Naive thymus-derived CD8-positive, alpha-beta T cell (primary cell): ENCODE measurements at regions not wholly inside any gene's neighbourhood (a gene's known extent, or its start where the extent isn't known, plus 50 kb on each side); places are given as distances from the start of the nearest gene placed in this dataset.
"Not testable (repeated sequence)": the region's sequence is repeated elsewhere in the genome, so short reads cannot be mapped to it uniquely, and the experiment has no call there.

Experiments
- ATAC-seq, 2 donors: fragments of 150-1000 bp; cut with Tn5 transposase in 1 of 2; sonication (Bioruptor Pico), chemical (Tn5 transposase) in 1 of 2; 1 replicate in 1 of 2; 2 replicates in 1 of 2; pipeline ENCODE4 v1.10.0; 2021; ENCODE audit warnings: mild to moderate bottlenecking in 2 of 2, moderate library complexity in 2 of 2
- POLR2A ChIA-PET: fragments of 350-600 bp; sonication (Branson Sonifier 250); formaldehyde crosslinking; loops from one replicate; lab custom pipeline; 2021; ENCODE audit warnings: antibody characterized with exemption; lab: Charles Lee
- DNase-seq, 10 donors: peaks; one replicate each; pipeline versions ENCODE4 v3.0.0 to v3.0.0-alpha.2; 2020 to 2022
- H3K27ac Mint-ChIP-seq, 10 donors: one replicate each; pipeline ENCODE4 v1.8.0; 2020 to 2022; ENCODE audit warnings: mild to moderate bottlenecking in 10 of 10, mixed read lengths in 10 of 10, moderate library complexity in 4 of 10, inconsistent platforms in 1 of 10
- H3K27me3 Mint-ChIP-seq, 5 donors: one replicate each; pipeline ENCODE4 v1.8.0; 2021 to 2022; ENCODE audit warnings: mixed read lengths in 5 of 5
- H3K36me3 Mint-ChIP-seq, 3 donors: one replicate each; pipeline ENCODE4 v1.8.0; 2020 to 2022; ENCODE audit warnings: mixed read lengths in 3 of 3, mild to moderate bottlenecking in 2 of 3, inconsistent platforms in 1 of 3
- H3K4me1 Mint-ChIP-seq, 4 donors: one replicate each; pipeline ENCODE4 v1.8.0; 2021 to 2022; ENCODE audit warnings: mixed read lengths in 4 of 4
- H3K4me3 Mint-ChIP-seq, 10 donors: one replicate each; pipeline ENCODE4 v1.8.0; 2020 to 2022; ENCODE audit warnings: mild to moderate bottlenecking in 10 of 10, mixed read lengths in 10 of 10, moderate library complexity in 6 of 10, inconsistent platforms in 1 of 10
- H3K9me3 Mint-ChIP-seq, 9 donors: one replicate each; pipeline ENCODE4 v1.8.0; 2020 to 2022; ENCODE audit warnings: mixed read lengths in 9 of 9, mild to moderate bottlenecking in 3 of 9, inconsistent platforms in 1 of 9, moderate library complexity in 1 of 9

DNA sequence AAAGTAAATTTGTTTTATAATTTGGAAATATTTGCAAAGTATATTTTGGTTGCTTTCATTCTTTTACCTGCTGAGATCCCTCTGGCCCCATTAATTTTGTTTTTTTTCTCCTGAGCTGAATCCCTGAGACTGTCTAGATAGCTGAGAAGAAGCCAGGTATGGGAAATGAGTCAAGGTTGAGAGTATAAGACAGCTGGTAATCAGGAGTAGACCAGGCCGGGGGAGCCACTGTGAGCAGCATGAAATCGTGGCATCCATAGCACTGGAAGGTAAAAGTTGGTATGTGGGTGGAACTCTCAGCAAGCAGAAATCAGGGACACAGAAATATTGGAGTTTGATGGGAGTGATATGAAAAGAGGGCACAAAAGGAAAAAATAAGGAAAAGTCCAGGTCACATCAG lies 164.5 kb downstream of the FHIP1A start:
- peaks cover 0 to 4% (median under 1%) of the 10 kb centered on the region in 3 donors for H3K36me3 Mint-ChIP-seq
- H3K4me1 Mint-ChIP-seq = no peaks in the 10 kb centered on the region
- POLR2A ChIA-PET = no interaction called here
- no peaks in the 10 kb centered on the region for H3K9me3 Mint-ChIP-seq
- H3K27ac Mint-ChIP-seq = no peak overlapping the region
- ATAC-seq = no peak
- DNase-seq = no peak
- H3K27me3 Mint-ChIP-seq = peaks cover 9 to 33% (median 10%) of the 10 kb centered on the region in 5 donors
- H3K4me3 Mint-ChIP-seq = no peak overlapping the region

DNA sequence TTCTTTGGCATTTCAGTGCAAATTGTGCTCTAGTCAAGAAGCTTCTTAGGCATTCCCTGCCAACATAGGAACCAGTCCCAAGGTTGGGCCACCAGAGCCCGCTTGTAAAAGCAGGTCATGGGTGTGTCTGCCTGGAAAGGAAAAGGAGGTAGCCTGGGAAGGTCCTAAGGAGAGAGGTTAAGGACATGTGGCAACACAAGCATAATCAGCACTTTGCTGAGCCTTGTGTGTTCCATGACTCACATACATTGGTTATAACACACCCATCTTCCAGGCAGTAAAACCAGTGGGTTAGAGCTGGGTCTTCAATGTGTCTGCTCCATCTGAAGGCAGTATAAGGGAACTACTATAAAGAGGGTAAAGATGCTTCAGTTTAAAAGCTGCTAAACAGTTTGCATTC lies 165.0 kb downstream of the FHIP1A start:
- no peak for DNase-seq
- ATAC-seq = no peak
- H3K27ac Mint-ChIP-seq = no peak overlapping the region
- POLR2A ChIA-PET = no interaction called here
- H3K27me3 Mint-ChIP-seq = peaks cover 4 to 28% (median 5%) of the 10 kb centered on the region in 5 donors
- H3K36me3 Mint-ChIP-seq = no peaks in the 10 kb centered on the region
- no peaks in the 10 kb centered on the region for H3K4me1 Mint-ChIP-seq
- H3K4me3 Mint-ChIP-seq = no peak overlapping the region
- H3K9me3 Mint-ChIP-seq = no peaks in the 10 kb centered on the region

DNA sequence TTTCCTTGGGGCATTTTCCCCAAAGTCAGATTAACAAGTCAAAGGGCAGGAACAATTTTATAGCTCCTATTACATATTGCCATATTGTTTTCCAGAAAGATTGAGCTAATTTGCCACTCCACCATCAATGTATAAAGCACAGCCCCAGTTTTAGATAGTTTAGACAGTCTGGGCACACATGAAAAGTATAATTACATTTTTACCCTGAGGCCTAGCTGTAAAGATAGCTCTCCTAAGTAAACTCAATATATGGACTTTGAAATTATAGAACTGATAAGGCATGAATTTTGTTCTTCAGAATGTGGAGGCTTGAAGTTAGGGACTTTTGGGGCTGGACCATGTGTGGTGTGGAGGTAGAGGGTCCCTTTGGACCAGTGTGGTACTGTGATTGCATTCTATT lies 166.0 kb downstream of the FHIP1A start:
- H3K27ac Mint-ChIP-seq = no peak overlapping the region
- H3K9me3 Mint-ChIP-seq = no peaks in the 10 kb centered on the region
- POLR2A ChIA-PET = no interaction called here
- no peaks in the 10 kb centered on the region for H3K4me1 Mint-ChIP-seq
- H3K27me3 Mint-ChIP-seq = peaks cover 3 to 21% (median 5%) of the 10 kb centered on the region in 5 donors
- H3K4me3 Mint-ChIP-seq = no peak overlapping the region
- DNase-seq = no peak
- H3K36me3 Mint-ChIP-seq = no peaks in the 10 kb centered on the region
- ATAC-seq = no peak

DNA sequence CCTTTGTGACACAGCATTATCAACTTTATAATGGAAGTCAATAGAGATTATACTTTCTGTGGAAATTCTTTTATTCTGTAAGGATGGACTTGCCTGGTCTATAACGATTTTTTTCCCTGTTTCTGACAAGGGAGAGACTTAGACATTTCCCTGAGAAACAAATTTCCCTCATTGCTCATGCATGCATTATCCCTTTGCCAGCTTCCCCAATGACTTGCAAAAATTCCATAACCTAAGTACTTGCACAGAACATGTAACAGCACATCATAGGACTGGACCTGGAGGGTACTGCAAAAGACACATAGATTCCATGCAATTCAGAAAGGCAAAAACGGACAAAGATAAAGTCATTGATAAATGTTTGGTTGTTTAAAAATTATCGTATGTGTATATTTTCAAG lies 166.7 kb downstream of the FHIP1A start:
- Mint-ChIP-seq H3K4me3 (no peak overlapping the region), H3K27me3 (peaks cover 0 to 15% (median 2%) of the 10 kb centered on the region in 5 donors), H3K27ac (no peak overlapping the region), H3K36me3 (no peaks in the 10 kb centered on the region), H3K4me1 (no peaks in the 10 kb centered on the region), H3K9me3 (no peaks in the 10 kb centered on the region)
- POLR2A ChIA-PET = no interaction called here
- ATAC-seq (no peak), DNase-seq (no peak)

DNA sequence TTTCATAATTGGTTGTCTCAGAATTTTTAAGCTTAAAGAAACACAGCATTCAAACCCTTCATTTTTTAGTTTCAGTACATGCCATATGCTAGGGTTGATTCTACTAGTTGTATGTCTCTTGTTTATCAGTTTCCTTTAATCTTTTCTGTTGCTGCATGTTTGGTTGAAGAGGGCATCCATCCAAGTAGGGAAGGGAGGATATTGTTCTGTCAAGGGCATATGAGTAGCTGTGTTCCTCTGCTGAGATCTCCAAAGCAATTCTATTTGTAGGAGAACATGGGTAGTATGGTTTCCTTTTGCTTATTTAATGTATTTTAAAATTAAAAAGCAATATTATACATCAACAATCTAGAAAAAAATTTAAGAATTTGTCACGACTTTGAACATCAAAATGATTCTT lies 167.7 kb downstream of the FHIP1A start:
- Mint-ChIP-seq H3K4me1 (no peaks in the 10 kb centered on the region), H3K36me3 (no peaks in the 10 kb centered on the region), H3K4me3 (no peak overlapping the region), H3K27me3 (peaks cover 0 to 10% (median 3%) of the 10 kb centered on the region in 5 donors), H3K9me3 (no peaks in the 10 kb centered on the region), H3K27ac (no peak overlapping the region)
- no peak for ATAC-seq
- no peak for DNase-seq
- POLR2A ChIA-PET = no interaction called here

DNA sequence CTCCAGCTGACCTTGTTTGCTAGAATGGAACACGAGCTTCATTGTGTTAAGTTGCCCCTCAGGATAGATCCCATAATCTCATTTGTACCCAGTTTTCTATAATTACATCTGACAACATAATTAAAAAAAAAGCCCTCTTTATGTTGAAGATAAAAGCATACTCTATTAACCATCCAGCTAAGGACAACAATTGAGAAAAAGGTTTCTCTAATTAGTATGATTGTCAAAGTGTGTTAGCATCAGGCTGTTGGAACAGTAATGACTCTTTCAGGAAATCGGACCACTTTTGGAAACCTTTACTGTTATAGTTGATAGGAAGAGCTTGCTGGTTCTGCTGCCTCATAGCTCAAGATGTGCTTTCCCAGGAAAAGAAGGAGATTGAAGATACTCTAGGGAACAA lies 172.6 kb downstream of the FHIP1A start:
- Mint-ChIP-seq H3K27ac (no peak overlapping the region), H3K4me1 (no peaks in the 10 kb centered on the region), H3K27me3 (peaks cover 4 to 10% (median 8%) of the 10 kb centered on the region in 5 donors), H3K36me3 (no peaks in the 10 kb centered on the region), H3K9me3 (no peaks in the 10 kb centered on the region), H3K4me3 (no peak overlapping the region)
- POLR2A ChIA-PET = no interaction called here
- DNase-seq (no peak), ATAC-seq (no peak)

DNA sequence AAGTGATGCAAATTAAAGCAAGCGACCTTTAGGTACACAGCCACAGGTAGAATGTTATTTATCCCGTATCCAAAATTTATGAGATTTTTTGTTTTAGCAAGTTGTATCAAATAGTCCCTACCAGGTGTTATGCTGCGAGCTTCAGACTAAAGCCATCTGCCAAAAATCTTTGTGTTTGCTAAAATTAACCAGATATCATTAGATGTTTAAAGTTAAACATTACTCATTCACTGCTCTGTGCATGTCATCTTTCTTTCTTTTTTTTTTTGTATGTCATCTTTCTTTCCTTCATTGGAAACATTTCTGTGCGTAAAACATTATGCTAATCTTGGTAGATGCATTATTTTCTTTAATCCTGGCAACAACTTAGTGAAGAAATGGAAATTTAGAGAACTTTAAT lies 173.1 kb downstream of the FHIP1A start:
- H3K9me3 Mint-ChIP-seq = no peaks in the 10 kb centered on the region
- POLR2A ChIA-PET = no interaction called here
- H3K36me3 Mint-ChIP-seq = no peaks in the 10 kb centered on the region
- H3K4me3 Mint-ChIP-seq = no peak overlapping the region
- DNase-seq = no peak
- ATAC-seq = no peak
- no peak overlapping the region for H3K27ac Mint-ChIP-seq
- peaks cover 4 to 10% (median 8%) of the 10 kb centered on the region in 5 donors for H3K27me3 Mint-ChIP-seq
- no peaks in the 10 kb centered on the region for H3K4me1 Mint-ChIP-seq

DNA sequence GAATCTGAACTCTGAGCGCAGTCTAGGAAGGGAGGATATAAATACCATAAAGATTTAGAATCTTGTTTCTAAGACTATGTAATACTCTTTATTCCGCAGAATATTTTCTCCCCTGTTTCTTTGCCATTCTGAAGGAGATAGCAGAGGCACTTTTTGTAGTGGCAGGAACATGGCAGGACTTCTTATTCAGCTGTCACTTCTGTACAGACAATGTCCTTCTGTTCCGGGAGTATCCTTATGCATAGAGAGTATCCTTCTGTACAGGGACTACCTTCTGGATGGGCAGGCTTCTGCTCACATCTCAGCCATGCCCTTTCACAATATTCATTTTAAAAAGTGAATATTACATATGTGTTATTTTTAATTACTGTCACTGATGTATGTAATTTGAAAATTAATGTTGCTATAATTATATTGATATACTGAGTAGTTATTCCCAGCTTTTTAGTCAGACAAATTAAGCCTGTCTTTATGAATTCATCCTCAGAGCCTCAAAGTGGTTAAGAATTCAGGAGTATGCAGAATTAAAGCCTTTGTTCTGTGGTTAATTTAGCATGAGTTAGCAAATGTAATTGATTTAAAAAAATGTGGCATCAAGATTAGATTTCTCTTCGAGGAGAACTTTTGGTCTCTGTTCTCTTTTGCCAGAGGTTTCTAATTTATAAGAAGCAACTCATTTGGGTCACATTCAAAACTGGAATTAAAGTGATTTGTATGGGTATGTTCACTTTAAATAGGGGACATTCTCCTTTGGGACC lies 174.4 kb downstream of the FHIP1A start:
- H3K4me1 Mint-ChIP-seq = no peaks in the 10 kb centered on the region
- H3K36me3 Mint-ChIP-seq = no peaks in the 10 kb centered on the region
- H3K27ac Mint-ChIP-seq = no peak overlapping the region
- peaks cover 0 to 8% (median 6%) of the 10 kb centered on the region in 5 donors for H3K27me3 Mint-ChIP-seq
- ATAC-seq (no peak), DNase-seq (no peak)
- H3K9me3 Mint-ChIP-seq = no peaks in the 10 kb centered on the region
- POLR2A ChIA-PET = no interaction called here
- H3K4me3 Mint-ChIP-seq = no peak overlapping the region

DNA sequence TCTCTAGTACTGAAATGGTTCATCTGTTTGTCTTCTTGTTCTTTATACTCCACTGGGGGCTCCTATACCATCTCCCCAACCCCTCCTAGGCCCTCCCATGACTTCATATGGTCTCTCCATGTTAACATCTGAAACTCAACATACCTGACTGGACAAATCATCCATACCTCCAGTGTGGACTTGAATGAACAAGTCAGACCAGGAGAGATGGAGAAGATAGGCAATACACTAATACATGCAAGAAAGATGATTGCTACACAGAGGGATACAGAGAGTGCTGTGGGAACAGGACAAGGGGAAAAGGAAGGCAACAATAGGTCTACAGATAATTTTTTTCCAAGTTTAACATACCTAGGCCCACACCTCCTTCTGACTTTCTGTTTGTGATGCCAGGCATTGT lies 175.1 kb downstream of the FHIP1A start:
- H3K9me3 Mint-ChIP-seq = no peaks in the 10 kb centered on the region
- no peaks in the 10 kb centered on the region for H3K36me3 Mint-ChIP-seq
- peaks cover 0 to 8% (median 6%) of the 10 kb centered on the region in 5 donors for H3K27me3 Mint-ChIP-seq
- ATAC-seq (no peak), DNase-seq (no peak)
- POLR2A ChIA-PET = no interaction called here
- no peak overlapping the region for H3K4me3 Mint-ChIP-seq
- no peaks in the 10 kb centered on the region for H3K4me1 Mint-ChIP-seq
- H3K27ac Mint-ChIP-seq = no peak overlapping the region

DNA sequence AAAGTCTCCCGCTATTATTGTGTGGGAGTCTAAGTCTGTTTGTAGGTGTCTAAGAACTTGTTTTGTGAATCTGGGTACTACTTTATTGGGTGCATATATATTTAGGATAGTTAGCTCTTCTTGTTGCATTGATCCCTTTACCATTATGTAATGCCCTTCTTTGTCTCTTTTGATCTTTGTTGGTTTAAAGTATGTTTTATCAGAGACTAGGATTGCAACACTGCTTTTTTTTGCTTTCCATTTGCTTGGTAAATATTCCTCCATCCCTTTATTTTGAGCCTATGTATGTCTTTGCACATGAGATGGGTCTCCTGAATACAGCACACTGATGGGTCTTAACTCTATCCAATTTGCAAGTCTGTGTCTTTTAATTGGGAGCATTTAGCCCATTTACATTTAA lies 165.2 kb downstream of the GATB start:
- POLR2A ChIA-PET, H3K27me3 Mint-ChIP-seq, H3K4me1 Mint-ChIP-seq, DNase-seq, H3K27ac Mint-ChIP-seq, ATAC-seq, H3K4me3 Mint-ChIP-seq, H3K36me3 Mint-ChIP-seq, H3K9me3 Mint-ChIP-seq: not testable (repeated sequence)

DNA sequence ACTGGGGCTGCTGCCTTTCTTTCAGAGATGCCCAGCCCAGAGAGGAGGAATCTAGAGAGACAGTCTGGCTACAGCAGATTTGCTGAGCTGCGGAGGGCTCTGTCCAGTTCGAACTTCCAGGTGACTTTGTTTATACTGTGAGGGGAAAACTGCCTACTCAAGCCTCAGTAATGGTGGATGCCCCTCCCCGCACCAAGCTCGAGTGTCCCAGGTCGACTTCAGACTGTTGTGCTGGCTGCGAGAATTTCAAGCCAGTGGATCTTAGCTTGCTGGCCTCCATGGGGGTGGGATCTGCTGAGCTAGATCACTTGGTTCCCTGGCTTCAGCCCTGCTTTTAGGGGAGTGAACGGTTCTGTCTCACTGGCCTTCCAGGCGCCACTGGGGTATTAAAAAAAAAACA lies 163.1 kb downstream of the GATB start:
- DNase-seq, H3K9me3 Mint-ChIP-seq, H3K4me3 Mint-ChIP-seq, H3K27me3 Mint-ChIP-seq, H3K4me1 Mint-ChIP-seq, H3K27ac Mint-ChIP-seq, H3K36me3 Mint-ChIP-seq, ATAC-seq, POLR2A ChIA-PET: not testable (repeated sequence)

DNA sequence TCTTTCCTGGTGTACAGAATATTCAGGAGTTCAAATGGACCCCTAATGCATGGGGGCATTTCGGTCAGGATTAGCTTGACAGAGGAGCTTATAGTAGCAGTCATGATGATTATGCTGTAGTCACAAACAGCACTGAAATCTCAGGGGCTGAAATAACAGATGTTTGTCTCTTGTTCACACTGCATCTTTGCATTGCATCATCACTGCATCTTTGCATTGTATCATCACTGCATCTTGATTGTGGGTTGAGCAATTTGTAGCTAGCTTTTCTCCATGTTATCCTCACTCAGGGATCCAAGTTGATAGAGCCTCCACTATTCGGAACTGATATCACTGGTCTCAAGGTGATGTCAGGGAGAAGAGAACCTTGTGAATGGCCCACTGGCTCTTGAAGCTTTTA lies 160.9 kb downstream of the GATB start:
- DNase-seq (no peak), ATAC-seq (no peak)
- Mint-ChIP-seq H3K27ac (no peak overlapping the region), H3K4me1 (peaks cover 0 to 3% (median 0%) of the 10 kb centered on the region in 4 donors), H3K4me3 (no peak overlapping the region), H3K9me3 (no peaks in the 10 kb centered on the region), H3K27me3 (peaks cover 0 to 3% (median 0%) of the 10 kb centered on the region in 5 donors), H3K36me3 (no peaks in the 10 kb centered on the region)
- POLR2A ChIA-PET = no interaction called here

DNA sequence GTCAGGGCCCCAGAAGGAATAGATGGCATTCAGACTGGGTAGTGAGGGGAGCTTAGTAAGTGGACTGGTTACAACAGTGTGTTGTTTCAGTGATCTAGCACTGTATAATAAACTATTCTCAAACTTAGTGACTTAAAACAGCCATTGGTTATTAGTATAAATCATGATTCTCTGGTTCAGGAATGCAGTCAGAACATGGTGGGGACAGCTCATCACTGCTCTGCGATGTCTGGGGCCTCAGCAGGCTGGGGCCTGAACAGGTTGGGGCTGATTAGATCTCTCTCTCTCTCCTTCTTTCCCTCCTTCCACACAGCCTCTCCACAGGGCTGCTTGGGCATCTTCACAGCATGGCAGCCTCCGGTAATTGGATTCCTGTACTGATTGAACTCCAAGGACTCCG lies 160.4 kb downstream of the GATB start:
- H3K4me1 Mint-ChIP-seq = peaks cover 0 to 3% (median 0%) of the 10 kb centered on the region in 4 donors
- no peaks in the 10 kb centered on the region for H3K36me3 Mint-ChIP-seq
- no peak overlapping the region for H3K4me3 Mint-ChIP-seq
- POLR2A ChIA-PET = no interaction called here
- peaks cover 0 to 3% (median 0%) of the 10 kb centered on the region in 5 donors for H3K27me3 Mint-ChIP-seq
- no peak for DNase-seq
- H3K27ac Mint-ChIP-seq = no peak overlapping the region
- no peak for ATAC-seq
- no peaks in the 10 kb centered on the region for H3K9me3 Mint-ChIP-seq

DNA sequence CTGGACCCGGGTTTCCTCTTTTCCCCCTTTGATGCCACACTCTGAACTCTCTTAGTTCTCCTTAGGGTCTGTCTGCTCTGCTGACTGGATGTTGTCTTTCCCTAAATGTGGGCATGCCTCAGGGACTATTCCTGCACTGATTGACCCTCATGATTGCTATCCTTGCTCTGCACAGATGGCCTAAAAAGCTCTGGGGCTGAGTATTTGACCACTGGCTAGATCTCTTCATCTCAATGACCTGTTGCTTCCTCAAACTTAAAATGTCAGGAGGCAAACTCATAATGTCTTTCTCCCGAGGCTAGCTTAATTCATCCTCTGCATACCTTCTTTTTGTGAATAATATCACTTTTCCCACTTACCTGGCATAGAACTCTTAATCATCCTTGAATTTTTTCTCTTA lies 157.4 kb downstream of the GATB start:
- Mint-ChIP-seq H3K4me3 (no peak overlapping the region), H3K27ac (no peak overlapping the region), H3K9me3 (no peaks in the 10 kb centered on the region), H3K36me3 (no peaks in the 10 kb centered on the region), H3K27me3 (peaks cover 0 to 3% (median 0%) of the 10 kb centered on the region in 5 donors), H3K4me1 (peaks cover 0 to 3% (median 0%) of the 10 kb centered on the region in 4 donors)
- no peak for ATAC-seq
- POLR2A ChIA-PET = no interaction called here
- no peak for DNase-seq
